Astrocyte of the spinal cord (primary cell): ENCODE measurements at regions not wholly inside any gene's neighbourhood (a gene's known extent, or its start where the extent isn't known, plus 50 kb on each side); places are given as distances from the start of the nearest gene placed in this dataset.

ENCODE experiments used
- DNase-seq: peaks from one replicate; pipeline ENCODE4 v3.0.0; 2011; ENCODE audit warnings: low read depth, low spot score
- H3K4me3 ChIP-seq: 2 replicates; pipeline ENCODE4 v1.5.1; 2011; ENCODE audit warnings: low read depth, mild to moderate bottlenecking, low read length, moderate library complexity
- CTCF ChIP-seq: IDR thresholded peaks from 2 replicates; pipeline ENCODE4 v1.5.1; 2012; ENCODE audit warnings: low read depth, mild to moderate bottlenecking, low read length, inconsistent platforms
- in situ Hi-C: cut with HindIII; loops from 2 replicates; pipeline ENCODE4 v1.10.0; 2017; ENCODE audit warnings: low sequenced_read_pairs

DNA sequence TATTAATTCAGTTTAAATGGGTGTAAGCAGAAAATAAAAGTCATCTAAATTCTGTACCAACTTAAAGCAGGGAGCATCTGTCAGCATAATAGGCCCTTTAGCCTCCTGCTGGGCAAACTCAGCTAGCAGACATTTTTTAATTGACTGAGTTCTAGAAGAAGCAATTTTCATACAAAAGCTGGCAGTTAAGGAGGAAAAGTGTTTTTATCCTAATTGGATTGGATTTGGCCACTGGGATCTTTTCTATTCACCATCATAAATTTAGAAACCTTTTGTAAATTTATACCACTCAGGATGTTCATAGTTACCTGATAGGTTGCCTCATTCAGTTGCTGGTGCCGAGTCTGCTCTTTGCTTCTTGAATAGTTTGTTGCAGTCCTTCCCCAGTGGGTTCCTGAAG lies 262.7 kb upstream of the FSIP2 start:
- DNase-seq, result no peak
- in situ Hi-C loops, result no loop called here
- H3K4me3 ChIP-seq, result no peak overlapping the region
- TF ChIP-seq CTCF, result no peak

GRCh38 chr2:185477452-185477851 lies 261.2 kb upstream of the FSIP2 start:
- no peak overlapping the region for H3K4me3 ChIP-seq
- no peak for DNase-seq
- in situ Hi-C loops, result no loop called here
- TF ChIP-seq CTCF, result no peak

GRCh38 chr2:185484602-185485001 lies 254.0 kb upstream of the FSIP2 start:
- TF ChIP-seq CTCF, result no peak
- no peak overlapping the region for H3K4me3 ChIP-seq
- in situ Hi-C loops, result no loop called here
- DNase-seq, result no peak

- no peak overlapping the region for H3K4me3 ChIP-seq
- in situ Hi-C loops, result no loop called here
- DNase-seq, result no peak
- TF ChIP-seq CTCF, result no peak
Measured at GRCh38 chr2:185502351-185502750, 236.3 kb upstream of the FSIP2 start.

DNA sequence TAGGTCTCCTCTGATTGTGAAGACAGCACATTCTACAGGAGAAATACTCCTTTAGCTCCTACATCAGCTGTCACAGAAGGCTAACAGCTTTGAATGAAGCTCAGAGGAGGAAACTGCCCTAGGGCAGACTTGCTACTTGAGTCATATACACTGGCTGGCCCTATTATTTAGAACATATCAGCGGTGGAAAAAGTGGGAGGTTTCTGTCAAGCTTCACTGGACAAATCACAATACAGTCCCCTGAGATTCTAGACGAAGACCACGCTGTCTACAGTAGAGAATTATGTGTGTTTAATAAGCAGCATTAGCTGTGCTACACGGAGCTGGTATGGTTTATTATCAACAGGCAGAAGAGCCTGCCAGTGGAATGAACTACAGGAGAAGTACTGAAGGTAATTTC lies 230.9 kb upstream of the FSIP2 start:
- in situ Hi-C loops, result no loop called here
- H3K4me3 ChIP-seq, result no peak overlapping the region
- no peak for TF ChIP-seq CTCF
- no peak for DNase-seq

DNA sequence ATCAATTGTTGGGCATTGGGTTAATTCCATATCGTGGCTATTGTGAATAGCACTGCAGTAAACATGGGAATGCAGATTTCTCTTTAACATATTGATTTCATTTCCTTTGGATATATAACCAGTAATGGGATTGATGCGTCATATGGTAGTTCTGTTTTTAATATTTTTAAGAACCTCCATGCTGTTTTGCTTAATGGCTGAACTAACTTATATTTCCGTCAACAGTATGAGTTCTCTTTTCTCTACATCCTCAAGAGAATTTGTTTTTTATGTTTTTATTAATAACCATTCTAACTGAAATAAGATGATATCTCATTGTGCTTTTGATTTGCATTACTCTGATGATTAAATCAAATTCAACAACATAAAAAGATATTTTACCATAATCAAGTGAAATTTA lies 228.5 kb upstream of the FSIP2 start:
- no peak for TF ChIP-seq CTCF
- in situ Hi-C loops, result no loop called here
- no peak overlapping the region for H3K4me3 ChIP-seq
- no peak for DNase-seq

DNA sequence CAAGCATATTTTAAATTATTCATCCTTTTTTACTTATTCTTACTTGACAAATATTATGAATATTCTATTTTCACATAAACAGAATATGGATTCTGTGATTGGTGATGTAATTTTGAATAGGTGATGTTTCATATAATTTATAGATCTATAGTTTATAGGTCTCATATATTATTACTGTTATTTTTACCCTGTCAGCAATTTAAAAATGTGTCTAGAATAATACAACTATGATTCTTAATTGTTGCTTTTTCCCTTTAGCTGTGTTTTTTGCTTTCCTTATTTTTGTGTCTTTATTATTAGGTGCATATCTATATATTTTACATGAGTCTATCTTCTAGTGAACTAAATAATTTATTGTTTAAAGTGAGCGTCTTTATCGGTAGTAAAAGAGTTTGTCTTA lies 226.7 kb upstream of the FSIP2 start:
- in situ Hi-C loops, result no loop called here
- DNase-seq, result no peak
- no peak overlapping the region for H3K4me3 ChIP-seq
- TF ChIP-seq CTCF, result no peak
